Caco-2 (cell line): ENCODE measurements at regions not wholly inside any gene's neighbourhood (a gene's known extent, or its start where the extent isn't known, plus 50 kb on each side); places are given as distances from the start of the nearest gene placed in this dataset.

Experiments
- BruUV-seq: library from RNA; stranded (reverse); fragments of 400-500 nt; replicated peaks from 2 replicates; lab custom pipeline; 2021; lab: Mats Ljungman, UMichigan
- CTCF ChIA-PET: fragments of 300-600 bp; sonication (Branson Sonifier 250); formaldehyde crosslinking; loops from one replicate; lab custom pipeline; 2022; ENCODE audit warnings: antibody characterized with exemption; lab: Charles Lee
- POLR2A ChIA-PET: fragments of 300-600 bp; sonication (Branson Sonifier 250); formaldehyde crosslinking; loops from one replicate; lab custom pipeline; 2022; ENCODE audit warnings: antibody characterized with exemption; lab: Charles Lee
- DNase-seq, 2 experiments: peaks; one replicate each; pipeline versions ENCODE4 v3.0.0 to v3.0.0-alpha.2; 2020 to 2022
- H3K27me3 ChIP-seq: replicated peaks from 2 replicates; pipeline ENCODE4 v1.6.0; 2011; ENCODE audit warnings: low read length; ENCODE audit not compliant: control insufficient read depth, insufficient read depth
- H3K36me3 ChIP-seq: 2 replicates; pipeline ENCODE4 v1.5.1; 2011; ENCODE audit warnings: low read length; ENCODE audit not compliant: control insufficient read depth, insufficient read depth
- H3K4me1 ChIP-seq: fragments of 250-450 bp; sonication (Bioruptor Pico); 2 replicates; pipeline ENCODE4 v1.5.1; 2020; ENCODE audit warnings: mild to moderate bottlenecking
- H3K4me3 ChIP-seq: 2 replicates; pipeline ENCODE4 v1.5.1; 2011; ENCODE audit warnings: low read depth, mild to moderate bottlenecking, control low read depth, low read length
- H3K9me3 ChIP-seq: fragments of 250-450 bp; sonication (Bioruptor Pico); 2 replicates; pipeline ENCODE4 v1.5.1; 2020; ENCODE audit warnings: mild to moderate bottlenecking, moderate library complexity
- H3K27ac Mint-ChIP-seq: one replicate; pipeline ENCODE4 v1.8.0; 2022; ENCODE audit warnings: mixed read lengths; ENCODE audit not compliant: unreplicated experiment
- H3K27me3 Mint-ChIP-seq: one replicate; pipeline ENCODE4 v1.8.0; 2022; ENCODE audit warnings: mixed read lengths; ENCODE audit not compliant: insufficient read depth, unreplicated experiment
- H3K36me3 Mint-ChIP-seq: one replicate; pipeline ENCODE4 v1.8.0; 2022; ENCODE audit warnings: mild to moderate bottlenecking, mixed read lengths; ENCODE audit not compliant: insufficient read depth, unreplicated experiment
- H3K4me1 Mint-ChIP-seq: one replicate; pipeline ENCODE4 v1.8.0; 2022; ENCODE audit warnings: low read depth, mixed read lengths; ENCODE audit not compliant: unreplicated experiment
- H3K4me3 Mint-ChIP-seq: one replicate; pipeline ENCODE4 v1.8.0; 2022; ENCODE audit warnings: mild to moderate bottlenecking, moderate library complexity, mixed read lengths; ENCODE audit not compliant: unreplicated experiment
- H3K9me3 Mint-ChIP-seq: one replicate; pipeline ENCODE4 v1.8.0; 2022; ENCODE audit warnings: mixed read lengths; ENCODE audit not compliant: unreplicated experiment
- CTCF ChIP-seq, 2 experiments: fragments of 200-600 bp in 1 of 2; IDR thresholded peaks; 1 replicate in 1 of 2; 2 replicates in 1 of 2; pipeline versions ENCODE4 v1.5.1 to v1.8.0; 2011 to 2022; ENCODE audit warnings: antibody characterized with exemption in 1 of 2, control low read depth in 1 of 2, inconsistent platforms in 1 of 2, low read depth in 1 of 2, low read length in 1 of 2, mild to moderate bottlenecking in 1 of 2, moderate library complexity in 1 of 2; ENCODE audit not compliant: insufficient read depth in 1 of 2, severe bottlenecking in 1 of 2, unreplicated experiment in 1 of 2
- intact Hi-C: fragments of 100-400 bp; cut with micrococcal nuclease; formaldehyde crosslinking; loops from one replicate; pipeline ENCODE4 v1.10.0; 2022; ENCODE audit not compliant: unreplicated experiment

DNA sequence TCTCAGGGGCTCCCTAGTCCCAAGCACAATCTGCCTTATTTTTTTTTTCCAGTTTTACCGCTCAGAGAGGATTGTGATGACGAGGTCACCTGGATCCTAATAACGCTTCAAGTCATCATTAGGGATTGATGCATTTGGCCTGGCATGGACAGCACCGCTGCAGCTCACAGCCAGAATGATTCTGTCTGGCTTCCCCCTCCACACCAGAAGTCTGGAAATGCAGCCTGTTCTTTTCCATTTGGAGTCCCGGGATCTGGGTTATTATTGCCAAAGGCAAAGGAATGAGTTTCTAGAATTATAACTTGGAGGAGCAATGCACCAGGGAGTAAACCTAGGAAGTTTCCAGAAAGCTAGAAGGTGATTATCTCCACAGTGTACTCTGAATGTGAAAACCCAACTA is 81.1 kb upstream of the TAF1B start:
- Histone ChIP-seq H3K36me3 (no peaks in the 10 kb centered on the region), H3K4me1 (0 out of 2 replicates have a peak, but pooled peaks cover 3% of the 10 kb centered on the region), H3K4me3 (no peak overlapping the region), H3K27me3 (no peaks in the 10 kb centered on the region), H3K9me3 (no peaks in the 10 kb centered on the region)
- no peaks in the 10 kb centered on the region for H3K36me3 Mint-ChIP-seq
- no peak overlapping the region for H3K4me3 Mint-ChIP-seq
- ChIA-PET POLR2A (no interaction called here), CTCF (no interaction called here)
- intact Hi-C loops, result no loop called here
- DNase-seq, result no peak
- no peak for TF ChIP-seq CTCF (IDR thresholded peaks at IDR 0.05; ENCODE audit: insufficient read depth in 1 of 2, low read depth in 1 of 2, low read length in 1 of 2, severe bottlenecking in 1 of 2, unreplicated experiment in 1 of 2)
- no TSS peak for BruUV-seq
- H3K9me3 Mint-ChIP-seq, result no peaks in the 10 kb centered on the region
- H3K27me3 Mint-ChIP-seq, result peaks cover 3% of the 10 kb centered on the region
- H3K27ac Mint-ChIP-seq, result no peak overlapping the region
- no peaks in the 10 kb centered on the region for H3K4me1 Mint-ChIP-seq

- Mint-ChIP-seq H3K27ac (no peak overlapping the region), H3K27me3 (peaks cover 3% of the 10 kb centered on the region), H3K9me3 (no peaks in the 10 kb centered on the region), H3K4me1 (no peaks in the 10 kb centered on the region), H3K4me3 (no peak overlapping the region), H3K36me3 (no peaks in the 10 kb centered on the region)
- no TSS peak for BruUV-seq
- intact Hi-C loops, result no loop called here
- ChIA-PET CTCF (no interaction called here), POLR2A (no interaction called here)
- H3K36me3 ChIP-seq, result no peaks in the 10 kb centered on the region
- 0 out of 2 replicates have a peak, but pooled peaks cover 3% of the 10 kb centered on the region for H3K4me1 ChIP-seq
- TF ChIP-seq CTCF (IDR thresholded peaks at IDR 0.05; ENCODE audit: insufficient read depth in 1 of 2, low read depth in 1 of 2, low read length in 1 of 2, severe bottlenecking in 1 of 2, unreplicated experiment in 1 of 2), result no peak
- H3K4me3 ChIP-seq, result no peak overlapping the region
- H3K9me3 ChIP-seq, result no peaks in the 10 kb centered on the region
- DNase-seq, result no peak
- H3K27me3 ChIP-seq, result no peaks in the 10 kb centered on the region
These were observed 80.3 kb upstream of the TAF1B start for GRCh38 chr2:9762941-9763340.

- ChIA-PET POLR2A (no interaction called here), CTCF (no interaction called here)
- no peak overlapping the region for H3K4me3 ChIP-seq
- no peaks in the 10 kb centered on the region for H3K36me3 Mint-ChIP-seq
- H3K9me3 ChIP-seq, result no peaks in the 10 kb centered on the region
- H3K27ac Mint-ChIP-seq, result no peak overlapping the region
- H3K27me3 ChIP-seq, result no peaks in the 10 kb centered on the region
- H3K4me3 Mint-ChIP-seq, result no peak overlapping the region
- H3K9me3 Mint-ChIP-seq, result no peaks in the 10 kb centered on the region
- H3K27me3 Mint-ChIP-seq, result peaks cover 3% of the 10 kb centered on the region
- H3K4me1 Mint-ChIP-seq, result no peaks in the 10 kb centered on the region
- no peak for TF ChIP-seq CTCF (IDR thresholded peaks at IDR 0.05; ENCODE audit: insufficient read depth in 1 of 2, low read depth in 1 of 2, low read length in 1 of 2, severe bottlenecking in 1 of 2, unreplicated experiment in 1 of 2)
- 0 out of 2 replicates have a peak, but pooled peaks cover 3% of the 10 kb centered on the region for H3K4me1 ChIP-seq
- no TSS peak for BruUV-seq
- intact Hi-C loops, result no loop called here
- H3K36me3 ChIP-seq, result no peaks in the 10 kb centered on the region
- DNase-seq, result no peak
These were observed 79.7 kb upstream of the TAF1B start for GRCh38 chr2:9763356-9764152.
